ENCODE measurements at regions not wholly inside any gene's neighbourhood (a gene's known extent, or its start where the extent isn't known, plus 50 kb on each side); places are given as distances from the start of the nearest gene placed in this dataset.

DNA sequence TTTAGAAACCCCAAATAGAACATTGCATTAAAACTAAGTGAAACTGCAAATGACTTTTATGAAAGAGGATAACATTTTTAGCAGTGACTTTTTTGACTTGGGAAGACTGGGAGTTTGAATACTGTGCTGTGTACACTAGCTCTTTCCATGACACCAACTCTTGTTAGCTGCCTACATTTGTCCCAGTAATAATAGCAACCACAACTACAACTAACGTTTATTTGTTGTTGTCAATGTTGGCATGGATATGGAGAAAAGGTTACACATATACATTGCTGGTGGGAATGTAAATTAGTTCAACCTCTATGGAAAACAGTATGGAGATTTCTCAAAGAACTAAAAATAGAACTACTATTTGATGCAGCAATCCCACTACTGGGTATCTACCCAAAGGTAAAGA lies 329.6 kb upstream of the ADAMTS9 start:
- Histone ChIP-seq H3K4me3 (ENCODE audit: low read depth, low read length) (no peak overlapping the region), H3K27me3 (replicated peaks) (no peaks in the 10 kb centered on the region), H3K27ac (no peak overlapping the region), H3K36me3 (replicated peaks) (no peaks in the 10 kb centered on the region)
- no peak for DNase-seq
- in situ Hi-C loops (cut with HindIII; ENCODE audit: low pct_ligation_motif_present, low sequenced_read_pairs) = no loop called here
- TF ChIP-seq, protein P1, sequence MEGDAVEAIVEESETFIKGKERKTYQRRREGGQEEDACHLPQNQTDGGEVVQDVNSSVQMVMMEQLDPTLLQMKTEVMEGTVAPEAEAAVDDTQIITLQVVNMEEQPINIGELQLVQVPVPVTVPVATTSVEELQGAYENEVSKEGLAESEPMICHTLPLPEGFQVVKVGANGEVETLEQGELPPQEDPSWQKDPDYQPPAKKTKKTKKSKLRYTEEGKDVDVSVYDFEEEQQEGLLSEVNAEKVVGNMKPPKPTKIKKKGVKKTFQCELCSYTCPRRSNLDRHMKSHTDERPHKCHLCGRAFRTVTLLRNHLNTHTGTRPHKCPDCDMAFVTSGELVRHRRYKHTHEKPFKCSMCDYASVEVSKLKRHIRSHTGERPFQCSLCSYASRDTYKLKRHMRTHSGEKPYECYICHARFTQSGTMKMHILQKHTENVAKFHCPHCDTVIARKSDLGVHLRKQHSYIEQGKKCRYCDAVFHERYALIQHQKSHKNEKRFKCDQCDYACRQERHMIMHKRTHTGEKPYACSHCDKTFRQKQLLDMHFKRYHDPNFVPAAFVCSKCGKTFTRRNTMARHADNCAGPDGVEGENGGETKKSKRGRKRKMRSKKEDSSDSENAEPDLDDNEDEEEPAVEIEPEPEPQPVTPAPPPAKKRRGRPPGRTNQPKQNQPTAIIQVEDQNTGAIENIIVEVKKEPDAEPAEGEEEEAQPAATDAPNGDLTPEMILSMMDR (IDR thresholded peaks at IDR 0.05; ENCODE audit: low read depth, low read length, missing control alignments) = no peak

DNA sequence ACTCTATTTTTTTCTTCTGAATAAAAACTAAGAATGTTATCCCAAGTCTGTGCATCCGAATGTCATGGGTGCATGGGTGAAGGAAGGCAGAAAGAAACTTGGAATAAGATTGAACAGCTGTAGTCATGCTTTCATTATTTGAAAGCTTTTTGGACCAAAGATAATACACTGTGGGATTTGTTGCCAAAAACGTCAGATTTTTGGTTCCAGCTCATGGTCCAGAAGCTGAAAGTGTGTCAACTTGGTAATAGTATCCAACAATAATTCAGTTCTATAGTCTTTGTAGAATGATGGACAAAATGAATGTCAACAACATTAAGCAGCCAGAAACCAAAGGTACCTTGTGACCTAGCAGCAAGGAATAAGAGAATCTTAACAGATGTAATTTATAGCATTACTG lies 327.9 kb upstream of the ADAMTS9 start:
- no peak for DNase-seq
- in situ Hi-C loops (cut with HindIII; ENCODE audit: low pct_ligation_motif_present, low sequenced_read_pairs) = no loop called here
- Histone ChIP-seq H3K4me3 (ENCODE audit: low read depth, low read length) (no peak overlapping the region), H3K27me3 (replicated peaks) (no peaks in the 10 kb centered on the region), H3K36me3 (replicated peaks) (no peaks in the 10 kb centered on the region), H3K27ac (no peak overlapping the region)
- TF ChIP-seq, protein P1 (IDR thresholded peaks at IDR 0.05; ENCODE audit: low read depth, low read length, missing control alignments) = no peak

DNA sequence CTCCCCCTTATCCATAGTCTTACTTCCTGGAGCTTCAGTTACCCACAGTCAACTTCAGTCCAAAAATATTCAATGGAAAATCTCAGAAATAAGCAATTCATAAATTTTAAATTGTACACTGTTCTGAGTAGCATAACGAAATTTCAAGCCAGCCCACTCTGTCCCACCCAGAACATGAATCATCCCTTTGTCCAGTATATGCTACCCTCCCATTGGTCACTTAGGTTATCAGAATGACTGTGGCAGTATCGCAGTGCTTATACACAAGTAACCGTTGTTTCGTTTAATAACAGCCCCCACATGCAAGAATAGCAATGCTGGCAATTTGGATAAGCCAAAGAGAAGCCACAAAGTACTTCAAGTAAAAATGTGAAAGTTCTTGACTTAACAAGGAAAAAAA lies 325.3 kb upstream of the ADAMTS9 start:
- Histone ChIP-seq H3K4me3 (ENCODE audit: low read depth, low read length) (no peak overlapping the region), H3K27ac (no peak overlapping the region), H3K27me3 (replicated peaks) (no peaks in the 10 kb centered on the region), H3K36me3 (replicated peaks) (no peaks in the 10 kb centered on the region)
- TF ChIP-seq, protein P1 (IDR thresholded peaks at IDR 0.05; ENCODE audit: low read depth, low read length, missing control alignments) = no peak
- DNase-seq = no peak
- in situ Hi-C loops (cut with HindIII; ENCODE audit: low pct_ligation_motif_present, low sequenced_read_pairs) = no loop called here

DNA sequence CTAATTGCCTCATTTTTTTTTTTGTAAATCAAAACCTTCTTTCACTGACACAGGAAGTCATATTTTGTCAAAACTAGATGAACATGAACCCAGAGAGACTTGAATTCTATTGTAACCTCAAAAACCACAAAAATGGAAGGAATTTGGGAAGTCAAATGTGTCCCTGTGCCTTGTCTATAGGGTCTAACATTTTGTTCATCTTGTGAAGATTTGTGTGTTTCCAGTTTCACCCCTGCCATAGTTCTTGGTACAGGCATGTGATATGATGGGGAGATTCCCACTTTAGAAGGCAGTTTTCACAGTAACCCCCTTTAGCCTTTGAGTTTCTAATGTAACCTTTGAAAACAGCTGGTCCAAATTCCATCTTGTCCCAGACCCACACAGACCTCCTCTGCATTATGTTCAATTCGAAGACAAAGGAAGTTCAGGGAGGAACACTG lies 318.5 kb upstream of the ADAMTS9 start:
- Histone ChIP-seq H3K27me3 (replicated peaks) (no peaks in the 10 kb centered on the region), H3K27ac (peak overlapping the region; percentile 2), H3K4me3 (ENCODE audit: low read depth, low read length) (no peak overlapping the region), H3K36me3 (replicated peaks) (no peaks in the 10 kb centered on the region)
- peak; percentile 24 for DNase-seq
- TF ChIP-seq, protein P1 (IDR thresholded peaks at IDR 0.05; ENCODE audit: low read depth, low read length, missing control alignments) = no peak
- in situ Hi-C loops (cut with HindIII; ENCODE audit: low pct_ligation_motif_present, low sequenced_read_pairs) = no loop called here

DNA sequence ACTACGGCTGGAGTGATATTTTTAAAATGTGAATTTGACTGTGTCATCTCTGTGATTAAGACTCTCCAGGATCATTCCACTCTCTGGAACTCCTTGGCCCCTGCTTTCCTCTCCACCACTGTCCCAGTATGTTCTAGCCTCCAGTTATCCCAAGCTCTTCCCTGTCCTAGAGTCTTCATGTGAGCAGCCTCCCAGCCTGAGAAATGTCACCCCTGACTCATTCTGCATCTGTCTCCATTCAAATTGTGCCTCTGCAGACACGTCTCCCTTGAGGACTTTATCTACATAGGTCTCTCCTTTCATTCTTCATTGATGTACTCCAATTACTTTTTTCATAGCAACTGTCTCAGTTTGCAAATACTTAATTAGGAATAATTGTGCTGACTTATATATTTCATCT lies 317.7 kb upstream of the ADAMTS9 start:
- peak; percentile 50 for DNase-seq
- in situ Hi-C loops (cut with HindIII; ENCODE audit: low pct_ligation_motif_present, low sequenced_read_pairs) = no loop called here
- TF ChIP-seq, protein P1 (IDR thresholded peaks at IDR 0.05; ENCODE audit: low read depth, low read length, missing control alignments) = no peak
- H3K27ac ChIP-seq = no peak overlapping the region
- H3K36me3 ChIP-seq (replicated peaks) = no peaks in the 10 kb centered on the region
- H3K4me3 ChIP-seq (ENCODE audit: low read depth, low read length) = no peak overlapping the region
- H3K27me3 ChIP-seq (replicated peaks) = no peaks in the 10 kb centered on the region

DNA sequence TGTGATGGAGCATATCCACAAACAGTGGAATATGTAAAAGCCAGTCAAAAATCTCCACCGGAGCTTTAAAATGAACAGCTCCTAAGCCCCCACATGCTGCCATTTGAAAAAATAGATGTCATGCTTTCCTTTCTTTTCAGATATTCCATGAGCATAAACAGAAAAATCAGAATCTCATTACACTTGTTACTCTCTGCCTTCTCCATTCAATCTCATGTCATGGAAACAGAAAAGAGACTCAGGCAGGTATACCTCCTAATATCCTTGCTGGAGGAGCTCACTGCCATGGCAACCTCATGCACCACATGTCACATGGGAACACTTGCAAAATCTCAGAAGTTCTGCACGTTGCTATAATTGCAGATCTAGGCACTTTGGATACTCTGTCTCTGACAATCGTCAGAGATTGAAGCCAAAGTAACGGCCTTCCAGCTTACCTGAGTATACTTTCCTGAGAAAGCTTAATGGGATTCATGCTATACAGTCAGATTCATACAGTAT lies 317.0 kb upstream of the ADAMTS9 start:
- Histone ChIP-seq H3K27ac (no peak overlapping the region), H3K27me3 (replicated peaks) (no peaks in the 10 kb centered on the region), H3K36me3 (replicated peaks) (no peaks in the 10 kb centered on the region), H3K4me3 (ENCODE audit: low read depth, low read length) (no peak overlapping the region)
- TF ChIP-seq, protein P1 (IDR thresholded peaks at IDR 0.05; ENCODE audit: low read depth, low read length, missing control alignments) = no peak
- in situ Hi-C loops (cut with HindIII; ENCODE audit: low pct_ligation_motif_present, low sequenced_read_pairs) = no loop called here
- no peak for DNase-seq

Data from brain microvascular endothelial cell (primary cell).